Stimulated activated CD4-positive, alpha-beta T cell treated with anti-CD3 and anti-CD28 coated beads, TNF-alpha, amount 100 ng/mL, for 48 hours (primary cell): ENCODE measurements at regions not wholly inside any gene's neighbourhood (a gene's known extent, or its start where the extent isn't known, plus 50 kb on each side); places are given as distances from the start of the nearest gene placed in this dataset.

Experiments
- DNase-seq, 3 donors: peaks; one replicate each; pipeline ENCODE4 v3.0.0-alpha.2; 2020; ENCODE audit warnings: low read depth in 3 of 3

- DNase-seq, result no peak
Observed at GRCh38 chr3:98999675-99000074, 98.2 kb upstream of the DCBLD2 start.

- no peak for DNase-seq
Observed at GRCh38 chr3:98994128-98994762, 92.8 kb upstream of the DCBLD2 start.

- DNase-seq, result no peak
Observed at GRCh38 chr3:98991393-98991792, 89.9 kb upstream of the DCBLD2 start.

- no peak for DNase-seq
Observed at GRCh38 chr3:98990657-98991056, 89.2 kb upstream of the DCBLD2 start.

GRCh38 chr3:98986073-98986472 lies 84.6 kb upstream of the DCBLD2 start:
- DNase-seq, result no peak

GRCh38 chr3:98985431-98985830 lies 83.9 kb upstream of the DCBLD2 start:
- DNase-seq, result no peak

GRCh38 chr3:98984024-98984423 lies 82.5 kb upstream of the DCBLD2 start:
- DNase-seq, result no peak

- DNase-seq, result no peak
Observed at GRCh38 chr3:98982351-98982750, 80.9 kb upstream of the DCBLD2 start.

GRCh38 chr3:98980915-98981596 lies 79.6 kb upstream of the DCBLD2 start:
- no peak for DNase-seq

GRCh38 chr3:98979296-98979695 lies 77.8 kb upstream of the DCBLD2 start:
- no peak for DNase-seq

- DNase-seq, result no peak
Observed at GRCh38 chr3:98978068-98978811, 76.7 kb upstream of the DCBLD2 start.

- DNase-seq, result no peak
Observed at GRCh38 chr3:98977520-98977919, 76.0 kb upstream of the DCBLD2 start.

- DNase-seq, result no peak
Observed at GRCh38 chr3:98974442-98974841, 72.9 kb upstream of the DCBLD2 start.

GRCh38 chr3:98972720-98973119 lies 71.2 kb upstream of the DCBLD2 start:
- DNase-seq, result no peak

GRCh38 chr3:98972155-98972554 lies 70.7 kb upstream of the DCBLD2 start:
- no peak for DNase-seq

- no peak for DNase-seq
Observed at GRCh38 chr3:98971169-98971681, 69.7 kb upstream of the DCBLD2 start.

GRCh38 chr3:98969295-98969694 lies 67.8 kb upstream of the DCBLD2 start:
- DNase-seq, result no peak

GRCh38 chr3:98968824-98969223 lies 67.3 kb upstream of the DCBLD2 start:
- no peak for DNase-seq

- no peak for DNase-seq
Observed at GRCh38 chr3:98968347-98968746, 66.9 kb upstream of the DCBLD2 start.

- no peak for DNase-seq
Observed at GRCh38 chr3:98967758-98968157, 66.3 kb upstream of the DCBLD2 start.

GRCh38 chr3:98966862-98967546 lies 65.5 kb upstream of the DCBLD2 start:
- DNase-seq, result no peak

- DNase-seq, result no peak
Observed at GRCh38 chr3:98966434-98966833, 64.9 kb upstream of the DCBLD2 start.
